HEK293 (cell line): ENCODE measurements at regions not wholly inside any gene's neighbourhood (a gene's known extent, or its start where the extent isn't known, plus 50 kb on each side); places are given as distances from the start of the nearest gene placed in this dataset.

Source experiments
- CTCF ChIA-PET: fragments of 350-600 bp; formaldehyde crosslinking; extraction: SDS; loops from one replicate; lab custom pipeline; 2021; ENCODE audit warnings: antibody characterized with exemption; lab: Yijun Ruan, JAX
- POLR2A ChIA-PET: fragments of 300-600 bp; formaldehyde crosslinking; extraction: SDS; loops from one replicate; lab custom pipeline; 2020; ENCODE audit warnings: antibody characterized with exemption, inconsistent platforms; lab: Yijun Ruan, JAX
- H3K27ac ChIP-seq: fragments of 200-500 bp; sonication (Bioruptor generic); 2 replicates; pipeline ENCODE4 v1.5.1; 2014; ENCODE audit warnings: low read depth, low read length, control low read depth, inconsistent platforms; ENCODE audit errors: extremely low read depth
- H3K36me3 ChIP-seq, 2 experiments: fragments of 200-500 bp in 1 of 2; sonication (Bioruptor generic) in 1 of 2; 1 replicate in 1 of 2; 2 replicates in 1 of 2; pipeline ENCODE4 v1.5.1; 2014 to 2017; ENCODE audit warnings: inconsistent platforms in 2 of 2, low read length in 2 of 2; ENCODE audit not compliant: control insufficient read depth in 2 of 2, insufficient read depth in 1 of 2
- H3K4me1 ChIP-seq: fragments of 200-500 bp; sonication (Bioruptor generic); 2 replicates; pipeline ENCODE4 v1.5.1; 2014; ENCODE audit warnings: mild to moderate bottlenecking, low read length, inconsistent platforms; ENCODE audit not compliant: control insufficient read depth, insufficient read depth
- H3K4me3 ChIP-seq: 2 replicates; pipeline ENCODE4 v1.5.1; 2011; ENCODE audit warnings: low read depth, mild to moderate bottlenecking, control low read depth, low read length, moderate library complexity
- H3K9me3 ChIP-seq: fragments of 200-500 bp; sonication (Bioruptor generic); 2 replicates; pipeline ENCODE4 v1.5.1; 2014; ENCODE audit warnings: low read depth, low read length, inconsistent platforms; ENCODE audit not compliant: control insufficient read depth, insufficient read depth
- BCL11A ChIP-seq: fragments of 450-650 bp; formaldehyde crosslinking; IDR thresholded peaks from 2 replicates; pipeline ENCODE4 v1.5.1; 2016; ENCODE audit warnings: low read depth, missing biosample characterization, missing genetic modification characterization
- BCL11B ChIP-seq: fragments of 450-650 bp; formaldehyde crosslinking; IDR thresholded peaks from 2 replicates; pipeline ENCODE4 v1.5.1; 2016; ENCODE audit warnings: low read depth, missing biosample characterization, missing genetic modification characterization
- HOXA7 ChIP-seq: sonication (generic); formaldehyde crosslinking; IDR thresholded peaks from 2 replicates; pipeline ENCODE4 v1.8.1; 2022; ENCODE audit warnings: missing genetic modification reagents, borderline replicate concordance
- INSM2 ChIP-seq: fragments of 450-650 bp; formaldehyde crosslinking; IDR thresholded peaks from 2 replicates; pipeline ENCODE4 v1.5.1; 2016; ENCODE audit warnings: missing biosample characterization, missing genetic modification characterization
- REPIN1 ChIP-seq: fragments of 450-650 bp; formaldehyde crosslinking; IDR thresholded peaks from 2 replicates; pipeline ENCODE4 v1.5.1; 2017; ENCODE audit warnings: missing biosample characterization, missing genetic modification characterization, low read depth
- SP7 ChIP-seq: fragments of 450-650 bp; formaldehyde crosslinking; IDR thresholded peaks from 2 replicates; pipeline ENCODE4 v1.5.1; 2016; ENCODE audit warnings: missing biosample characterization, missing genetic modification characterization
- TCF7L2 ChIP-seq: IDR thresholded peaks from 2 replicates; pipeline ENCODE4 v1.6.1; 2011; ENCODE audit warnings: low read depth, mild to moderate bottlenecking, inconsistent platforms, low read length, moderate library complexity, borderline replicate concordance
- ZBTB20 ChIP-seq: fragments of 450-650 bp; formaldehyde crosslinking; IDR thresholded peaks from 2 replicates; pipeline ENCODE4 v1.5.1; 2016; ENCODE audit warnings: missing biosample characterization, missing genetic modification characterization
- ZBTB21 ChIP-seq: fragments of 450-650 bp; formaldehyde crosslinking; IDR thresholded peaks from 2 replicates; pipeline ENCODE4 v1.5.1; 2017; ENCODE audit warnings: missing biosample characterization, missing genetic modification characterization
- ZEB2 ChIP-seq: fragments of 450-650 bp; formaldehyde crosslinking; IDR thresholded peaks from 2 replicates; pipeline ENCODE4 v1.5.1; 2016; ENCODE audit warnings: missing biosample characterization, missing genetic modification characterization
- ZIC2 ChIP-seq: fragments of 450-650 bp; formaldehyde crosslinking; IDR thresholded peaks from 2 replicates; pipeline ENCODE4 v1.5.1; 2016; ENCODE audit warnings: missing biosample characterization, missing genetic modification characterization
- ZNF112 ChIP-seq: fragments of 450-650 bp; formaldehyde crosslinking; IDR thresholded peaks from 2 replicates; pipeline ENCODE4 v1.5.0; 2017; ENCODE audit warnings: missing biosample characterization, missing genetic modification characterization
- ZNF133 ChIP-seq: fragments of 450-650 bp; formaldehyde crosslinking; IDR thresholded peaks from 2 replicates; pipeline ENCODE4 v1.5.1; 2016; ENCODE audit warnings: missing biosample characterization, missing genetic modification characterization
- ZNF341 ChIP-seq: fragments of 450-650 bp; formaldehyde crosslinking; IDR thresholded peaks from 2 replicates; pipeline ENCODE4; 2016; ENCODE audit warnings: low read depth, missing biosample characterization, missing genetic modification characterization
- ZNF366 ChIP-seq: fragments of 450-650 bp; formaldehyde crosslinking; conservative IDR thresholded peaks from 2 replicates; pipeline ENCODE4 v1.5.1; 2016; ENCODE audit warnings: missing biosample characterization, missing genetic modification characterization
- ZNF404 ChIP-seq: fragments of 450-650 bp; formaldehyde crosslinking; IDR thresholded peaks from 2 replicates; pipeline ENCODE4 v1.5.1; 2017; ENCODE audit warnings: missing biosample characterization, missing genetic modification characterization
- ZNF514 ChIP-seq: fragments of 450-650 bp; formaldehyde crosslinking; IDR thresholded peaks from 2 replicates; pipeline ENCODE4 v1.5.1; 2016; ENCODE audit warnings: missing biosample characterization, missing genetic modification characterization
- ZNF544 ChIP-seq: fragments of 450-650 bp; formaldehyde crosslinking; IDR thresholded peaks from 2 replicates; pipeline ENCODE4 v1.5.0; 2017; ENCODE audit warnings: missing biosample characterization, missing genetic modification characterization
- ZNF555 ChIP-seq: fragments of 450-650 bp; formaldehyde crosslinking; conservative IDR thresholded peaks from 2 replicates; pipeline ENCODE4 v1.5.1; 2017; ENCODE audit warnings: missing biosample characterization, mild to moderate bottlenecking, missing genetic modification characterization, inconsistent platforms
- ZNF629 ChIP-seq: fragments of 450-650 bp; formaldehyde crosslinking; IDR thresholded peaks from 2 replicates; pipeline ENCODE4 v1.5.1; 2017; ENCODE audit warnings: missing biosample characterization, missing genetic modification characterization
- ZNF670 ChIP-seq: fragments of 450-650 bp; formaldehyde crosslinking; IDR thresholded peaks from 2 replicates; pipeline ENCODE4 v1.5.1; 2016; ENCODE audit warnings: missing biosample characterization, missing genetic modification characterization, low read depth
- ZNF707 ChIP-seq: fragments of 450-650 bp; formaldehyde crosslinking; IDR thresholded peaks from 2 replicates; pipeline ENCODE4 v1.5.1; 2016; ENCODE audit warnings: missing biosample characterization, missing genetic modification characterization
- ZNF76 ChIP-seq: fragments of 450-650 bp; formaldehyde crosslinking; IDR thresholded peaks from 2 replicates; pipeline ENCODE4; 2016; ENCODE audit warnings: low read depth, missing biosample characterization, missing genetic modification characterization, borderline replicate concordance
- ZNF830 ChIP-seq: fragments of 450-650 bp; IDR thresholded peaks from 2 replicates; pipeline ENCODE4 v1.5.0; 2018; ENCODE audit warnings: missing biosample characterization, missing genetic modification characterization, low read depth, mild to moderate bottlenecking, moderate library complexity
- ZSCAN30 ChIP-seq: fragments of 450-650 bp; IDR thresholded peaks from 2 replicates; pipeline ENCODE4 v1.5.1; 2018; ENCODE audit warnings: missing biosample characterization, mild to moderate bottlenecking, missing genetic modification characterization, moderate library complexity
- ZSCAN5A ChIP-seq: fragments of 450-650 bp; formaldehyde crosslinking; IDR thresholded peaks from 2 replicates; pipeline ENCODE4 v1.5.1; 2016; ENCODE audit warnings: missing biosample characterization, missing genetic modification characterization
- TF ChIP-seq, protein P1 (sequence below): fragments of 450-650 bp; formaldehyde crosslinking; IDR thresholded peaks from 2 replicates; pipeline ENCODE4 v1.5.1; 2016; ENCODE audit warnings: missing biosample characterization, missing genetic modification characterization
- TF ChIP-seq, protein P2 (sequence below): fragments of 450-650 bp; formaldehyde crosslinking; IDR thresholded peaks from 2 replicates; pipeline ENCODE4 v1.5.1; 2016; ENCODE audit warnings: missing biosample characterization, missing genetic modification characterization

DNA sequence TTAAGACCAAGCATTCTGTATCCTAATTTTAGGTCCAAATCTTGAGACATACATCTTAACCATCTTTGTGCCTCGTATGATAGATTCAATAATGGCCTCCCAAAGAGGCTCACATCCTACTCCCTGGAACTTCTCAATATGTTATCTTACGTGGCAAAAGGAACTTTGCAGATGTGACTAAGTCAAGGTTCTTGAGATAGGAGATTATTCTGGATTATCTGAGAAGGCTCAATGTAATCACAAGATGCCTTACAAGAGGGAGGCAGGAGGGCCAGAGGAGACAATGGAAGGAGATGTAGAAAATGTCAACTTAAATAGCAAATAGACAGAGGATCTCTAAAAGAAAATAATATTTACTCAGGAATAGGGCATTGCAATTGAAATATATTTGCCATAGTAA, 548.9 kb downstream of the MATN1 start:
- H3K4me3 ChIP-seq, result no peak overlapping the region
- no peak for TF ChIP-seq ZNF514 (tag by site-specific recombination)
- no peak for TF ChIP-seq ZNF555 (tag by site-specific recombination)
- TF ChIP-seq HOXA7 (CRISPR knock-in tag), result no peak
- TF ChIP-seq ZSCAN30 (tag by site-specific recombination), result no peak
- TF ChIP-seq ZBTB21 (tag by site-specific recombination), result no peak
- TF ChIP-seq INSM2 (tag by site-specific recombination), result no peak
- TF ChIP-seq ZBTB20 (tag by site-specific recombination), result no peak
- no peak for TF ChIP-seq ZNF341 (tag by site-specific recombination)
- H3K4me1 ChIP-seq, result no peaks in the 10 kb centered on the region
- H3K36me3 ChIP-seq, result no peaks in the 10 kb centered on the region
- ChIA-PET POLR2A (no interaction called here), CTCF (no interaction called here)
- H3K27ac ChIP-seq, result no peak overlapping the region
- H3K9me3 ChIP-seq, result no peaks in the 10 kb centered on the region

GRCh38 chr1:30173560-30173959, 549.8 kb downstream of the MATN1 start:
- Histone ChIP-seq H3K36me3 (no peaks in the 10 kb centered on the region), H3K9me3 (no peaks in the 10 kb centered on the region), H3K4me3 (no peak overlapping the region), H3K27ac (no peak overlapping the region), H3K4me1 (no peaks in the 10 kb centered on the region)
- ChIA-PET POLR2A (no interaction called here), CTCF (interaction anchor here (0.6 kb wide), 1 partner anchor 350 kb away, joined by 3 read pairs; no protein-coding TSS in a partner anchor)
- TF ChIP-seq BCL11A (no peak), SP7 (tag by site-specific recombination) (no peak), ZNF76 (tag by site-specific recombination) (no peak), ZNF707 (tag by site-specific recombination) (no peak), ZNF133 (tag by site-specific recombination) (no peak)
- TF ChIP-seq, protein P1, sequence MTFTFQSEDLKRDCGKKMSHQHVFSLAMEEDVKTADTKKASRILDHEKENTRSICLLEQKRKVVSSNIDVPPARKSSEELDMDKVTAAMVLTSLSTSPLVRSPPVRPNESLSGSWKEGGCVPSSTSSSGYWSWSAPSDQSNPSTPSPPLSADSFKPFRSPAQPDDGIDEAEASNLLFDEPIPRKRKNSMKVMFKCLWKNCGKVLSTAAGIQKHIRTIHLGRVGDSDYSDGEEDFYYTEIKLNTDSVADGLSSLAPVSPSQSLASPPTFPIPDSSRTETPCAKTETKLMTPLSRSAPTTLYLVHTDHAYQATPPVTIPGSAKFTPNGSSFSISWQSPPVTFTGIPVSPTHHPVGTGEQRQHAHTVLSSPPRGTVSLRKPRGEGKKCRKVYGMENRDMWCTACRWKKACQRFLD, result no peak

DNA sequence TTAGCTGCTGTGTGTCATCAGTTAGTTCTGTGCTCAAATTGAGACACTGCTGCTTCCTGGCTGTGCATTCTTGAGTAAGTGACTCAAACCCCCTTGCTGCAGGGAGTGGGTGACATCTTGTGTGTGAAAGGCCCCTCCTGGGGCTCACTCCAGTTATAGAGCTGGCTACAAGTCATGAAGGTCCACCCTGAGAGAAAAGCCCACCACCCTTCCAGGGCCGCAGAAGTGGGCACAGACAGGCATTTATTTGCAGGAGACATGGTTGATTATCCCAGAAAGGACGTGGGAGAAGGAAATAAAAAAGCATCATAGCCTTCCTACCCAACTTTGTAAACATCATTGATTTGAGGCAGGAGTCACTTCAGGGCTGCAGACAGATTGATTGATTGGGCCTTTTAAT, 550.6 kb downstream of the MATN1 start:
- Histone ChIP-seq H3K27ac (no peak overlapping the region), H3K4me3 (no peak overlapping the region), H3K9me3 (no peaks in the 10 kb centered on the region), H3K36me3 (no peaks in the 10 kb centered on the region), H3K4me1 (no peaks in the 10 kb centered on the region)
- ChIA-PET POLR2A (no interaction called here), CTCF (no interaction called here)
- TF ChIP-seq ZNF830 (tag by site-specific recombination) (no peak), TCF7L2 (no peak), ZNF112 (tag by site-specific recombination) (no peak), ZNF404 (no peak), ZNF629 (no peak), BCL11B (no peak), ZNF555 (tag by site-specific recombination) (no peak), ZNF670 (tag by site-specific recombination) (no peak), ZEB2 (tag by site-specific recombination) (no peak), ZNF366 (tag by site-specific recombination) (no peak), ZIC2 (tag by site-specific recombination) (no peak), ZNF544 (no peak), ZSCAN5A (tag by site-specific recombination) (no peak), REPIN1 (no peak)
- TF ChIP-seq, protein P2, sequence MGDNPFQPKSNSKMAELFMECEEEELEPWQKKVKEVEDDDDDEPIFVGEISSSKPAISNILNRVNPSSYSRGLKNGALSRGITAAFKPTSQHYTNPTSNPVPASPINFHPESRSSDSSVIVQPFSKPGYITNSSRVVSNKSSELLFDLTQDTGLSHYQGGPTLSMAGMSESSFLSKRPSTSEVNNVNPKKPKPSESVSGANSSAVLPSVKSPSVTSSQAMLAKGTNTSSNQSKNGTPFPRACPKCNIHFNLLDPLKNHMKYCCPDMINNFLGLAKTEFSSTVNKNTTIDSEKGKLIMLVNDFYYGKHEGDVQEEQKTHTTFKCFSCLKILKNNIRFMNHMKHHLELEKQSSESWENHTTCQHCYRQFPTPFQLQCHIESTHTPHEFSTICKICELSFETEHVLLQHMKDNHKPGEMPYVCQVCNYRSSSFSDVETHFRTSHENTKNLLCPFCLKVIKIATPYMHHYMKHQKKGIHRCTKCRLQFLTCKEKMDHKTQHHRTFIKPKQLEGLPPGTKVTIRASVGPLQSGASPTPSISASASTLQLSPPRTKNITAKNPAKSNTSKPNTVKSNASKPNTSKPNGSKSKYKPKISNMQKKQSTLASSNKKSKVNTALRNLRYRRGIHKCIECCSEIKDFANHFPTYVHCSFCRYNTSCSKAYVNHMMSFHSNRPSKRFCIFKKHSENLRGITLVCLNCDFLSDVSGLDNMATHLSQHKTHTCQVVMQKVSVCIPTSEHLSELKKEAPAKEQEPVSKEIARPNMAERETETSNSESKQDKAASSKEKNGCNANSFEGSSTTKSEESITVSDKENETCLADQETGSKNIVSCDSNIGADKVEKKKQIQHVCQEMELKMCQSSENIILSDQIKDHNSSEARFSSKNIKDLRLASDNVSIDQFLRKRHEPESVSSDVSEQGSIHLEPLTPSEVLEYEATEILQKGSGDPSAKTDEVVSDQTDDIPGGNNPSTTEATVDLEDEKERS, result no peak
